Fibroblast of lung (primary cell): ENCODE measurements at regions not wholly inside any gene's neighbourhood (a gene's known extent, or its start where the extent isn't known, plus 50 kb on each side); places are given as distances from the start of the nearest gene placed in this dataset.

Experiments used
- EZH2 ChIP-seq: IDR thresholded peaks from 2 replicates; pipeline ENCODE4 v1.5.1; 2012; ENCODE audit warnings: low read length, control low read depth, mild to moderate bottlenecking; ENCODE audit errors: missing control alignments
- TF ChIP-seq, protein P1 (sequence below), 2 donors: IDR thresholded peaks in 1 of 2; conservative IDR thresholded peaks in 1 of 2; 1 replicate in 1 of 2; 2 replicates in 1 of 2; pipeline ENCODE4 v1.5.1; 2011 to 2012; ENCODE audit warnings: low read length in 2 of 2, control low read depth in 1 of 2, inconsistent platforms in 1 of 2, low read depth in 1 of 2, mild to moderate bottlenecking in 1 of 2

GRCh38 chr3:74351213-74351612, 263.2 kb downstream of the CNTN3 start:
- TF ChIP-seq, protein P1, sequence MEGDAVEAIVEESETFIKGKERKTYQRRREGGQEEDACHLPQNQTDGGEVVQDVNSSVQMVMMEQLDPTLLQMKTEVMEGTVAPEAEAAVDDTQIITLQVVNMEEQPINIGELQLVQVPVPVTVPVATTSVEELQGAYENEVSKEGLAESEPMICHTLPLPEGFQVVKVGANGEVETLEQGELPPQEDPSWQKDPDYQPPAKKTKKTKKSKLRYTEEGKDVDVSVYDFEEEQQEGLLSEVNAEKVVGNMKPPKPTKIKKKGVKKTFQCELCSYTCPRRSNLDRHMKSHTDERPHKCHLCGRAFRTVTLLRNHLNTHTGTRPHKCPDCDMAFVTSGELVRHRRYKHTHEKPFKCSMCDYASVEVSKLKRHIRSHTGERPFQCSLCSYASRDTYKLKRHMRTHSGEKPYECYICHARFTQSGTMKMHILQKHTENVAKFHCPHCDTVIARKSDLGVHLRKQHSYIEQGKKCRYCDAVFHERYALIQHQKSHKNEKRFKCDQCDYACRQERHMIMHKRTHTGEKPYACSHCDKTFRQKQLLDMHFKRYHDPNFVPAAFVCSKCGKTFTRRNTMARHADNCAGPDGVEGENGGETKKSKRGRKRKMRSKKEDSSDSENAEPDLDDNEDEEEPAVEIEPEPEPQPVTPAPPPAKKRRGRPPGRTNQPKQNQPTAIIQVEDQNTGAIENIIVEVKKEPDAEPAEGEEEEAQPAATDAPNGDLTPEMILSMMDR (conservative IDR thresholded peaks at IDR 0.05 in 1 of 2, IDR thresholded peaks at IDR 0.05 in 1 of 2; ENCODE audit: low read depth in 1 of 2, low read length in 2 of 2): no peak
- TF ChIP-seq EZH2: no peak
